Gastrocnemius medialis (tissue), 4 donors: ENCODE measurements at regions not wholly inside any gene's neighbourhood (a gene's known extent, or its start where the extent isn't known, plus 50 kb on each side); places are given as distances from the start of the nearest gene placed in this dataset.
"Not testable (repeated sequence)": the region's sequence is repeated elsewhere in the genome, so short reads cannot be mapped to it uniquely, and the experiment has no call there.

Source experiments
- ATAC-seq, 2 donors: fragments of 150-250 bp; one replicate each; pipeline ENCODE4 v1.9.1; 2016
- DNase-seq, 2 donors: peaks; one replicate each; pipeline ENCODE4 v3.0.0-alpha.2; 2019
- H3K27ac ChIP-seq, 4 donors: fragments of 200-600 bp; sonication (generic); 1 replicate in 1 of 4; 2 replicates in 3 of 4; pipeline ENCODE4 v1.5.1; 2016 to 2018; ENCODE audit warnings: mild to moderate bottlenecking in 2 of 4, moderate library complexity in 1 of 4
- H3K27me3 ChIP-seq, 3 donors: fragments of 200-600 bp; sonication (generic) in 2 of 3; 1 replicate in 1 of 3; 2 replicates in 2 of 3; pipeline versions ENCODE4 v1.5.1 to v1.6.0; 2016 to 2019; ENCODE audit warnings: mild to moderate bottlenecking in 1 of 3, moderate library complexity in 1 of 3
- H3K36me3 ChIP-seq, 2 donors: fragments of 200-600 bp; sonication (generic) in 1 of 2; one replicate each; pipeline ENCODE4 v1.5.1; 2017 to 2018
- H3K4me1 ChIP-seq, 2 donors: fragments of 200-600 bp; sonication (generic) in 1 of 2; one replicate each; pipeline ENCODE4 v1.5.1; 2016 to 2017; ENCODE audit warnings: mild to moderate bottlenecking in 2 of 2
- H3K4me3 ChIP-seq, 4 donors: fragments of 200-600 bp; sonication (generic) in 3 of 4; 1 replicate in 1 of 4; 2 replicates in 3 of 4; pipeline ENCODE4 v1.5.1; 2016 to 2019; ENCODE audit warnings: mild to moderate bottlenecking in 2 of 4
- H3K9me3 ChIP-seq, 3 donors: fragments of 200-600 bp; sonication (generic) in 2 of 3; 1 replicate in 1 of 3; 2 replicates in 2 of 3; pipeline ENCODE4 v1.5.1; 2016 to 2019
- POLR2A ChIP-seq, 2 donors: fragments of 450-650 bp; IDR thresholded peaks; one replicate each; pipeline ENCODE4 v1.6.1; 2017; ENCODE audit warnings: antibody characterized with exemption in 2 of 2, mild to moderate bottlenecking in 2 of 2, moderate library complexity in 2 of 2
- in situ Hi-C, 4 donors: fragments of 200-750 bp; cut with MboI; loops; one replicate each; pipeline versions ENCODE4 v1.15.0 to v1.8.0; 2017; ENCODE audit warnings: low sequenced_read_pairs in 4 of 4
- intact Hi-C: fragments of 100-400 bp; cut with DNase I; formaldehyde crosslinking; loops from one replicate; pipeline ENCODE4 v1.15.1; 2023; ENCODE audit warnings: low total_unique reads
- TF ChIP-seq, protein P1 (sequence below), 5 experiments: fragments of 450-650 bp in 3 of 5; fragments of 200-600 bp in 2 of 5; sonication (generic) in 2 of 5; IDR thresholded peaks in 4 of 5; conservative IDR thresholded peaks in 1 of 5; 1 replicate in 4 of 5; 2 replicates in 1 of 5; pipeline ENCODE4 v1.5.1; 2016 to 2019; ENCODE audit warnings: antibody characterized with exemption in 5 of 5, mild to moderate bottlenecking in 3 of 5, moderate library complexity in 3 of 5

DNA sequence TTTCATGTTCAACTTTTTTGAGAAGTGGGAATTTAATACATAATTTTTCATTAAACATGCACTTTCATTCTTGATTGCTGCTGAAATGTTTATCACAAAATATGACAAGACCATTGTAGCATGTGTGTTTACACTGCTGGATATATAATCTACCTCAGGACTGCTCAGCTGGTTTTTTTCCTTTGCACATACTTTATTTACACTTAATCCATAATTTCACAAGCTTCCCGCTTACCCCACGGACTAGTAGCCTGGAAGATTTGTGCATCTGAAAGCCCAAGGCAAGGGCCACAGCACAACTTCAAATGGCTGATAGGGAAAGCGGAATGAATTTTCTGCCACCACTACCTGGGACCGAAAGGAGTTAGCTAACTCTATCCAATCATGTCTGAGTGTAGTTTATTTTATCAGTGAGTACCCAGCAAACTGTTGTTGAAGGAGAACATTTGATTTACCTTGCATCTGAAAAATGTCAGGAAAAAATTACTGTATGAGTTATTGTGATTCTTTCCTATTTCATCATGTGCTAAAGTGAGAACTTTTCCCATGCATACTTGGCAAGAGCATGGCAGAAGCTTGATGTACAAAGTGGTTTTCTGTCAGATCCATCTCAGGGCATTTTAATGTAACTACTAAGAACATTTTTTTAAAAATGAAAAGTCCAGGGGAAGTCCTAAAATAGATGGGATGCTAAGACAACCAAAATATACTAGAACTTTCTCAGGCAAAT is 558.2 kb upstream of the USP24 start:
- no peak for DNase-seq
- Histone ChIP-seq H3K4me3 (no peak overlapping the region), H3K36me3 (no peaks in the 10 kb centered on the region), H3K4me1 (no peaks in the 10 kb centered on the region), H3K27me3 (no peaks in the 10 kb centered on the region), H3K27ac (no peak overlapping the region), H3K9me3 (no peaks in the 10 kb centered on the region)
- in situ Hi-C loops (no loop called here), intact Hi-C loops (no loop called here)
- ATAC-seq, result no peak
- TF ChIP-seq, protein P1, sequence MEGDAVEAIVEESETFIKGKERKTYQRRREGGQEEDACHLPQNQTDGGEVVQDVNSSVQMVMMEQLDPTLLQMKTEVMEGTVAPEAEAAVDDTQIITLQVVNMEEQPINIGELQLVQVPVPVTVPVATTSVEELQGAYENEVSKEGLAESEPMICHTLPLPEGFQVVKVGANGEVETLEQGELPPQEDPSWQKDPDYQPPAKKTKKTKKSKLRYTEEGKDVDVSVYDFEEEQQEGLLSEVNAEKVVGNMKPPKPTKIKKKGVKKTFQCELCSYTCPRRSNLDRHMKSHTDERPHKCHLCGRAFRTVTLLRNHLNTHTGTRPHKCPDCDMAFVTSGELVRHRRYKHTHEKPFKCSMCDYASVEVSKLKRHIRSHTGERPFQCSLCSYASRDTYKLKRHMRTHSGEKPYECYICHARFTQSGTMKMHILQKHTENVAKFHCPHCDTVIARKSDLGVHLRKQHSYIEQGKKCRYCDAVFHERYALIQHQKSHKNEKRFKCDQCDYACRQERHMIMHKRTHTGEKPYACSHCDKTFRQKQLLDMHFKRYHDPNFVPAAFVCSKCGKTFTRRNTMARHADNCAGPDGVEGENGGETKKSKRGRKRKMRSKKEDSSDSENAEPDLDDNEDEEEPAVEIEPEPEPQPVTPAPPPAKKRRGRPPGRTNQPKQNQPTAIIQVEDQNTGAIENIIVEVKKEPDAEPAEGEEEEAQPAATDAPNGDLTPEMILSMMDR (IDR thresholded peaks at IDR 0.05 in 4 of 5, conservative IDR thresholded peaks at IDR 0.05 in 1 of 5), result no peak
- TF ChIP-seq POLR2A (IDR thresholded peaks at IDR 0.05), result no peak

DNA sequence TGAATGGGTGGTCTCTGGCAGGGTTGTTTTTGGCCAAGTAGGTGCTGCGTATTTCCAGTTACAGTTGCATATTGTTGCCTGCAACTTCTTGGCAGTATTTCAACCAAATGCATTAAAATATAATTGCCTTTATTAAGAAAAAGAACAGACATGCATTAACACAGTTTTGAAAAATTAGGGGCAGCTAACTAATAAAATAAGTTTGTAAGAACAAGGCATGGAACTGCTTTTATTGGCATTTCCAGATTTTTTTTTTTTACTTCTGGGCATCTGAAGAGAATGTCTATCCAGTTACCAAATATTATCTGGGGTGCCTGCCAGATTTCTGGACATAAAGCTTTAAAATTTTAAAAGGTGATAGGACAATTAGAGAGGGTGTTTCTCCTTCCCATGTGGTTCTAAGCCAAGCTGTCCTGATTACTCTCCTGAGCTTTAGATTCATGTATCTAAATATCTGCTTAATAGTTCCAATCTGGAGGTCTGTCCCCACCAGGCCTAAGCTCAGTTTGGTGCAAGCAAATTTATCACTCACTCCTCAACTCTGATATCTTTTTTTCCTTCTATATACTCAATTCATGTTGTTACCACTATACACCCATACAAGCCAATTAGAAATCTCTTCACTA is 553.3 kb upstream of the USP24 start:
- ATAC-seq, result no peak
- intact Hi-C loops, result no loop called here
- no peaks in the 10 kb centered on the region for H3K27me3 ChIP-seq

DNA sequence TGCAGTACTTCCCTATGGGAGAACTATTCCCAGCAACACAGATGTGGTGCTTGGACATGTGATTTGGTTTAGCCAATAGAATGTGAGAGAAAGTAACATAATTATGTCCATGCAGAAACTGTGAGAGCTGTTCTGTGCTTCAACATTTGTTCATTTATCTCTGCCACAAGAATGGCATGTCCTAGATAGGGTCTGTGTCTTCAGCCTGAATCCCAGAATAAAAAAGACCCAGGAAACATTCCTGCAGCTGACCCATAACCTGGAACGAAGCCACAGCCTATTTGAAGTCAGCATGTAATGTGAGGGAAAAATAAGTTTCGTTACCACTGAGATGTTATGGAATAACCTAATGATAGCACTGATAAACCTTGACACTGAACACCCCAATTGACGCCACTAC is 552.0 kb upstream of the USP24 start:
- no peaks in the 10 kb centered on the region for H3K36me3 ChIP-seq
- DNase-seq (no peak), ATAC-seq (no peak)
- TF ChIP-seq, protein P1 (IDR thresholded peaks at IDR 0.05 in 4 of 5, conservative IDR thresholded peaks at IDR 0.05 in 1 of 5), result no peak
- TF ChIP-seq POLR2A (IDR thresholded peaks at IDR 0.05), result no peak
- intact Hi-C loops (no loop called here), in situ Hi-C loops (no loop called here)
- no peak overlapping the region for H3K4me3 ChIP-seq
- H3K9me3 ChIP-seq, result no peaks in the 10 kb centered on the region
- no peaks in the 10 kb centered on the region for H3K27me3 ChIP-seq
- H3K4me1 ChIP-seq, result no peaks in the 10 kb centered on the region
- H3K27ac ChIP-seq, result no peak overlapping the region

More for the DNA sequence above, 553.3 kb upstream of the USP24 start:
- DNase-seq, result no peak
- in situ Hi-C loops, result no loop called here
- Histone ChIP-seq H3K4me3 (no peak overlapping the region), H3K4me1 (no peaks in the 10 kb centered on the region), H3K36me3 (no peaks in the 10 kb centered on the region), H3K27ac (no peak overlapping the region), H3K9me3 (no peaks in the 10 kb centered on the region)
- TF ChIP-seq, protein P1 (IDR thresholded peaks at IDR 0.05 in 4 of 5, conservative IDR thresholded peaks at IDR 0.05 in 1 of 5), result no peak
- no peak for TF ChIP-seq POLR2A (IDR thresholded peaks at IDR 0.05)

DNA sequence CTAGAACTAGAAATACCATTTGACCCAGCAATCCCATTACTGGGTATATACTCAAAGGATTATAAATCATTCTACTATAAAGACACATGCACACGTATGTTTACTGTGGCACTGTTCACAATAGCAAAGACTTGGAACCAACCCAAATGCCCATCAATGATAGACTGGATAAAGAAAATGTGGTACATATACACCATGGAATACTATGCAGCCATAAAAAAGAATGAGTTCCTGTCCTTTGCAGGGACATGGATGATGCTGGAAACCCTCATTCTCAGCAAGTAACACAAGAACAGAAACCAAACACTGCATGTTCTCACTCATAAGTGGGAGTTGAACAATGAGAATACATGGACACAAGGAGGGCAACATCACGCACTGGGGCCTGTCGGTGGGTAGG is 550.3 kb upstream of the USP24 start:
- H3K4me3 ChIP-seq, DNase-seq, H3K27ac ChIP-seq, intact Hi-C loops, ATAC-seq, H3K4me1 ChIP-seq, in situ Hi-C loops, H3K36me3 ChIP-seq, H3K9me3 ChIP-seq, H3K27me3 ChIP-seq: not testable (repeated sequence)

DNA sequence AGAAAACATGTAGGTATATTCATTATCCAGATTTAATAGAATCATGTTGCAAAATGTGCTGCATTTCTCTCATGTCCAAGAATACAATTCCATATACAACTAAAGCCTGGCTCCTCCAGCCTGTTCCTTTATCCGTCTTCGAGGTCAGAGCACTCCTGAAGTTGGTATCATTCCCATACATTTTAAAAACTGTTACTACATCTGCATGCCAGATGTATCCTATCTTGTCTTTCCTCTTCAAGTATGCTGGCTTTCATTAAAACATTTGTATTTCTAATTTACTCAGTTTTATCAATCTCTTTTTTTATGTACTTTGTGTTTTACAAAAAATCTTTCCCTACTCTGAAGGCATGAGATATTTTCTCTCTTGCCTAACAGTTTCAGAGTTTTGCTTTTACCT is 536.6 kb upstream of the USP24 start:
- intact Hi-C loops (no loop called here), in situ Hi-C loops (no loop called here)
- ATAC-seq (no peak), DNase-seq (no peak)
- no peaks in the 10 kb centered on the region for H3K27me3 ChIP-seq
- no peak overlapping the region for H3K27ac ChIP-seq
- no peaks in the 10 kb centered on the region for H3K36me3 ChIP-seq
- TF ChIP-seq, protein P1 (IDR thresholded peaks at IDR 0.05 in 4 of 5, conservative IDR thresholded peaks at IDR 0.05 in 1 of 5), result no peak
- no peak for TF ChIP-seq POLR2A (IDR thresholded peaks at IDR 0.05)
- no peak overlapping the region for H3K4me3 ChIP-seq
- no peaks in the 10 kb centered on the region for H3K9me3 ChIP-seq
- no peaks in the 10 kb centered on the region for H3K4me1 ChIP-seq
